Activated CD8-positive, alpha-beta memory T cell treated with anti-CD3 and anti-CD28 coated beads, Interleukin-2, amount 10 ng/mL, durations not matched to agents 7 days and 5 days (primary cell): ENCODE measurements at regions not wholly inside any gene's neighbourhood (a gene's known extent, or its start where the extent isn't known, plus 50 kb on each side); places are given as distances from the start of the nearest gene placed in this dataset.
"Not testable (repeated sequence)": the region's sequence is repeated elsewhere in the genome, so short reads cannot be mapped to it uniquely, and the experiment has no call there.

Experiments
- ATAC-seq: fragments of 150-1000 bp; cut with Tn5 transposase; one replicate; pipeline ENCODE4 v1.10.0; 2021; ENCODE audit warnings: moderate library complexity
- CTCF ChIA-PET: fragments of 350-600 bp; sonication (Branson Sonifier 250); formaldehyde crosslinking; loops from one replicate; lab custom pipeline; 2021; ENCODE audit warnings: antibody characterized with exemption; lab: Charles Lee
- DNase-seq: peaks from one replicate; pipeline ENCODE4 v3.0.0-alpha.2; 2020
- H3K27ac Mint-ChIP-seq: one replicate; pipeline ENCODE4 v1.8.0; 2021; ENCODE audit warnings: mild to moderate bottlenecking, mixed read lengths
- H3K27me3 Mint-ChIP-seq: one replicate; pipeline ENCODE4 v1.8.0; 2021; ENCODE audit warnings: mixed read lengths
- H3K36me3 Mint-ChIP-seq: one replicate; pipeline ENCODE4 v1.8.0; 2021; ENCODE audit warnings: mild to moderate bottlenecking, mixed read lengths
- H3K4me1 Mint-ChIP-seq: one replicate; pipeline ENCODE4 v1.8.0; 2021; ENCODE audit warnings: mixed read lengths
- H3K4me3 Mint-ChIP-seq: one replicate; pipeline ENCODE4 v1.8.0; 2021; ENCODE audit warnings: mild to moderate bottlenecking, moderate library complexity, mixed read lengths
- H3K9me3 Mint-ChIP-seq: one replicate; pipeline ENCODE4 v1.8.0; 2022; ENCODE audit warnings: low read depth, mixed read lengths

DNA sequence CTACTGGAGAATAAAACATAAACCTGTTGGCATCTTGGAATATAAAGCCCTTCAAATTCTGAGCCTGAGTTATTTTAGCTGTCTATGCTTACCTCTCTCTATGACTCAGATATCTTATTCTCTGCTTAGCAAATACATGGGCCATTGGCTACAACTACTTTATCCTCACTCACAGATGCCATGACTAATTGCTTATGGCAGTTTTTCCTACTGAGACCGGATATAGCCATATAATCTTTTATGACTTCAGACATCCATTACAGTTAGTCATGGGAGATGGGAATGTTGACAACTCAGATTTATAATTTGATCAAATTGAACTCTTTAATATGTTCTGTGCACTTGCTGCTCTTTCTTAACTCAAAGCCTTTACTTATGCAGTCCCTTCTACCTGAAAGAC lies 502.4 kb upstream of the ATP2B1 start:
- Mint-ChIP-seq H3K4me3 (no peak overlapping the region), H3K27me3 (peaks cover 2% of the 10 kb centered on the region), H3K9me3 (peaks cover 6% of the 10 kb centered on the region), H3K36me3 (peaks cover 2% of the 10 kb centered on the region), H3K4me1 (no peaks in the 10 kb centered on the region), H3K27ac (no peak overlapping the region)
- DNase-seq: no peak
- ATAC-seq: no peak
- CTCF ChIA-PET: no interaction called here

- Mint-ChIP-seq H3K4me1 (no peaks in the 10 kb centered on the region), H3K27ac (no peak overlapping the region), H3K36me3 (peaks cover 2% of the 10 kb centered on the region), H3K27me3 (peaks cover 2% of the 10 kb centered on the region), H3K9me3 (peaks cover 6% of the 10 kb centered on the region), H3K4me3 (no peak overlapping the region)
- ATAC-seq (no peak), DNase-seq (no peak)
- CTCF ChIA-PET: no interaction called here
Observed at GRCh38 chr12:90209029-90209428, 500.4 kb upstream of the ATP2B1 start.

- H3K27ac Mint-ChIP-seq, CTCF ChIA-PET, DNase-seq, H3K36me3 Mint-ChIP-seq, H3K4me1 Mint-ChIP-seq, H3K4me3 Mint-ChIP-seq, ATAC-seq, H3K27me3 Mint-ChIP-seq, H3K9me3 Mint-ChIP-seq: not testable (repeated sequence)
Observed at GRCh38 chr12:90208379-90208778, 499.7 kb upstream of the ATP2B1 start.

DNA sequence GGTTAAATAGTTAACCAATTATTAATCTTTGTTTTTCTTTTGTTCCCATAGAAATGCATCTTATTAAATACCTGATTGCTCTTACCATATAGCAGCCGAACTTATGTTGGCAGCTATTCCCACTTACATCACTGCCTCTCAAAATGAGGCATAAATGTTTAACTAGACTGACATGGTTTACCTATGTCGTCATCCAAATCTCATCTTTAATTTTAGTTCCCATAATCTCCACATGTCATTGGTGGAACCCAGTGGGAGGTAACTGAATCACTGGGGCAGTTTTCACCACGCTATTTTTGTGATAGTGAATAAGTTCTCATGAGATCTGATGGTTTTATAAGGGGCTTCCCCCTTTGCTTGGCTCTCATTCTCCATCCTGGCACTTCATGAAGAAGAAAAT lies 499.2 kb upstream of the ATP2B1 start:
- DNase-seq: no peak
- H3K27me3 Mint-ChIP-seq: peaks cover 1% of the 10 kb centered on the region
- CTCF ChIA-PET: no interaction called here
- H3K9me3 Mint-ChIP-seq: peaks cover 6% of the 10 kb centered on the region
- no peak overlapping the region for H3K27ac Mint-ChIP-seq
- H3K36me3 Mint-ChIP-seq: peaks cover 2% of the 10 kb centered on the region
- H3K4me1 Mint-ChIP-seq: no peaks in the 10 kb centered on the region
- ATAC-seq: no peak
- H3K4me3 Mint-ChIP-seq: no peak overlapping the region

DNA sequence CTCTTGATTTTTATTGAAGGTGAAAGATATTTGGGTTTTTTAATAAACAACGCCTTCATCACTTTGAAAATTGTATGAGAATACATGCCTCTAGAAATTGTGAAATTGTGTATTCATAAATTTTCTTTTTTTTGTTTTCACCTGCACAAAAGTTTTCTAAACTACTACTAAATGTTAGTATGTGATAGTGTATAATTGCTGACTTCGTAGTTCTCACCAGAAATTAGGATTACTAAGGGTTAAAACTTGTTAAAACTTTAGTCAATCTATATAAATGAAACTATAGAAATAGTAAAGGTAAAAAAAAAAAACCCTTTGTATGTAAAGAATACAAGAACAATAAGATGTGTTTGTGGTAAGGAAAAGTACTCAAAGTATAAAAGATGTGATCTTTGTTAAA lies 496.5 kb upstream of the ATP2B1 start:
- peaks cover 6% of the 10 kb centered on the region for H3K9me3 Mint-ChIP-seq
- H3K27ac Mint-ChIP-seq: no peak overlapping the region
- no peak for ATAC-seq
- CTCF ChIA-PET: no interaction called here
- no peaks in the 10 kb centered on the region for H3K27me3 Mint-ChIP-seq
- no peak for DNase-seq
- no peak overlapping the region for H3K4me3 Mint-ChIP-seq
- peaks cover 2% of the 10 kb centered on the region for H3K36me3 Mint-ChIP-seq
- H3K4me1 Mint-ChIP-seq: no peaks in the 10 kb centered on the region

DNA sequence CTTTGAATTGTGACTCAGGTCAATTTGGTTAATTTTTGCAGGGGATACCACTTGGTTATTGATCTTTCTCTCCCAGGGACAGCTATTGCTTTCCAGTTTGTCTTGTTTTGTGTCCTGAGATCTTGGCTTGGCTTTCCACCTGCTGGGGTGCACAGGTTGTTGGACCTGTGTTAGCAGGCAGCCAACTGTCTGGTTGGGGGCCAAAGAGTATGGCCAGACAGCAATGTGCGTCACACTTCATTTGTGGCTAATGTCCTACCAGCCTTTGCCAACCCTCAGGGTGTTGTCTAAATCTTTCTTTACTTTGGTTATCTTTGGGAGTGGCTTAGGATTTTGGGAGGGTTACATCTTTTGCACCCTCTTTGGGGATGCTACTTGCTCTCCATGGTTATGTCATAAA lies 494.9 kb upstream of the ATP2B1 start:
- Mint-ChIP-seq H3K9me3 (peaks cover 6% of the 10 kb centered on the region), H3K36me3 (peaks cover 2% of the 10 kb centered on the region), H3K27me3 (no peaks in the 10 kb centered on the region), H3K4me1 (no peaks in the 10 kb centered on the region), H3K27ac (no peak overlapping the region), H3K4me3 (no peak overlapping the region)
- ATAC-seq (no peak), DNase-seq (no peak)
- CTCF ChIA-PET: no interaction called here

- ATAC-seq (no peak), DNase-seq (no peak)
- Mint-ChIP-seq H3K9me3 (no peaks in the 10 kb centered on the region), H3K4me3 (no peak overlapping the region), H3K27ac (no peak overlapping the region), H3K27me3 (no peaks in the 10 kb centered on the region), H3K36me3 (no peaks in the 10 kb centered on the region), H3K4me1 (no peaks in the 10 kb centered on the region)
- CTCF ChIA-PET: no interaction called here
Observed at GRCh38 chr12:90199006-90199405, 490.4 kb upstream of the ATP2B1 start.

DNA sequence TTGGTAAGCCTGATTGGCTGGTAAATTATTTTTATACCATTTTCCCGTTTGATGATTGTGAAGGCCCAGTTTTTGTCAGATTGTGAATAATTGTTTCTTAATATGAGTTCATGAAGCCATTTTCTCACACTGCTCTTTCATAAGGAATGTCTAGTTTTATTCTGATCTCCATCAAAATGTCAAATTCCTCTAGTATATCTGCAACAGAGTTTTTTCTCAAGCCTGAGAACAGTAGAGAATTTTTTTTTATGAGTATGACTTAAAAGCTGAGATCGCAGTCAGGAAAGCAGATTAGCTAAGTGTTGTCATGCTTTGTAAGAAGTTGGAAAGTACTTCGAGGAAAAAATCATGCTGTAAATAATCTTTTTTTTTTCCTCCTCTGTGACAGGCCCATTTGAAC lies 484.9 kb upstream of the ATP2B1 start:
- no peaks in the 10 kb centered on the region for H3K27me3 Mint-ChIP-seq
- DNase-seq: no peak
- H3K27ac Mint-ChIP-seq: no peak overlapping the region
- CTCF ChIA-PET: no interaction called here
- H3K9me3 Mint-ChIP-seq: no peaks in the 10 kb centered on the region
- no peak for ATAC-seq
- H3K4me3 Mint-ChIP-seq: no peak overlapping the region
- no peaks in the 10 kb centered on the region for H3K4me1 Mint-ChIP-seq
- no peaks in the 10 kb centered on the region for H3K36me3 Mint-ChIP-seq

DNA sequence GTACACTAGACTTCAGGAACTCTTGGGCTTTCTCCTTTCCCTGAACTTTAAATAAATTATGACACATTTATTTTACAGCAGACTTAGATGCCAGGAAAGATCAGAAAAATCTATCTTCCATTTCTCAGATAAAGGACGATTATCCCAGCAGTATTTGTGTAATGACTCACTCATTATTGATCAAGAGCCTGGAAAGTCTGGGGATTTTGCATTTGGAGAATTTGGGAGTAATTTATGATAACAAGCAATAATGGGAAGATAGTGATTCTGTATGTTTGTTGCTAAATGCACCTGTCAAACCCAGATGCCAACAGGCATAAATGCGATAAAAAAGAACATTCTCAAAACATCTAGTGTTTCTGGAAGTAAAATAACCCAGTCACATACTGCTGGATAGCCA lies 480.2 kb upstream of the ATP2B1 start:
- H3K4me1 Mint-ChIP-seq: peaks cover 7% of the 10 kb centered on the region
- no peak overlapping the region for H3K27ac Mint-ChIP-seq
- H3K36me3 Mint-ChIP-seq: no peaks in the 10 kb centered on the region
- H3K27me3 Mint-ChIP-seq: no peaks in the 10 kb centered on the region
- no peak overlapping the region for H3K4me3 Mint-ChIP-seq
- CTCF ChIA-PET: no interaction called here
- DNase-seq (no peak), ATAC-seq (no peak)
- peaks cover 2% of the 10 kb centered on the region for H3K9me3 Mint-ChIP-seq

DNA sequence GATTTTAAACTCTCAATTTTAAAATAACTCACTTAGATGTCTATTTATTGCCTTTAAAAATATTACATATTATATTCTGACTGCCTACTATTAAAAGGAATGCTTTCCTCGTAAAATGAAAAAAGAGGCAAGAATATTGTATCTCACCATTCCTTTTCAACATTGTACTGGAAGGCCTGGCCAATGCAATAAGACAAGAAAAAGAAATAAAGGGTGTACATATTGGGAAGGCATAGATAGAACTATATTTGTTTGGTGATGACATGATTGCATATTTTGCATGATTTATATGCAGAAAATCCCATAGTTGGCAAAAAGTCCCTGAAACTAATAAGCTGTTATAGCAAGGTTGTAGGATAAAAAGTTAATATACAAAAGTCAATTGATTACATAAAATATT lies 474.6 kb upstream of the ATP2B1 start:
- no peak overlapping the region for H3K4me3 Mint-ChIP-seq
- peaks cover 4% of the 10 kb centered on the region for H3K9me3 Mint-ChIP-seq
- no peak for DNase-seq
- H3K27me3 Mint-ChIP-seq: no peaks in the 10 kb centered on the region
- H3K4me1 Mint-ChIP-seq: peaks cover 7% of the 10 kb centered on the region
- H3K36me3 Mint-ChIP-seq: no peaks in the 10 kb centered on the region
- CTCF ChIA-PET: no interaction called here
- no peak for ATAC-seq
- no peak overlapping the region for H3K27ac Mint-ChIP-seq

DNA sequence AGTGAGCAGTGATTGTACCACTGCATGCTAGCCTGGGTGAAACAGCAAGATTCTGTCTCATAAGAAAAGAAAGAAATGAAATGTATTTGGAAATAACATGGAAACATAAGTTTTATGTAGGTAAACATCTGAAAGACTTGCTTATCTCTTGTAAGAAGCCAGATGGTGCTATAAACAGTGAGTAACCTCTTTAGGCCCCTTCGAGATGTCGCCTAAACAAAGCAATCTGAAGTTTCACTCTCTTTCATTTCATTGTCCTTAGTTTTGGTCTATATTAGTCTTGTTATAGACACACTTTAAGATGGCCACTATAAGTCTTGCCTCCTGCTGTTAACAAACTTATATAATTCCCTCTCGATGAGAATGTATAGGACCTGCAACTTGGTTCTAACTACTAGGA lies 472.6 kb upstream of the ATP2B1 start:
- CTCF ChIA-PET: no interaction called here
- ATAC-seq (no peak), DNase-seq (no peak)
- H3K36me3 Mint-ChIP-seq: no peaks in the 10 kb centered on the region
- H3K27me3 Mint-ChIP-seq: no peaks in the 10 kb centered on the region
- peaks cover under 1% of the 10 kb centered on the region for H3K4me1 Mint-ChIP-seq
- no peak overlapping the region for H3K27ac Mint-ChIP-seq
- H3K4me3 Mint-ChIP-seq: no peak overlapping the region
- peaks cover 4% of the 10 kb centered on the region for H3K9me3 Mint-ChIP-seq

DNA sequence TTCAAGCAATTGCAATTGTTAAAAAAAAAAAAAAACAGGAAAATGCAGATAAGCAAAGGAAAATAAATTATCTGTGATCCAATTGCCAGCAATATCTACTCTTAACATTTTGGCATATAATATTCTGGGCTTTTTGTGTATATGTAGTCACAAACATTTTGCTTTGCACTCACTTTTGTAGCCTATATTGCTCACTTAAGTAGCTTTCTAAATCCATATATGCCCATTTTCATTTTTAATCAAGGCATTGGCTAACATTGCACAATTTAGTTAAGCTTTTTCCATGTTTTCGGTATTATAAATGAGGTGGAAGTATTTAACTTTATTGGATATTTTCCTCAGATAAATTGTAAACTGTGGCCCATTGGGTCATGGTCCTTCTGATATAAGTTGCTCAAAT lies 466.3 kb upstream of the ATP2B1 start:
- H3K36me3 Mint-ChIP-seq: no peaks in the 10 kb centered on the region
- no peak overlapping the region for H3K27ac Mint-ChIP-seq
- H3K4me3 Mint-ChIP-seq: no peak overlapping the region
- CTCF ChIA-PET: no interaction called here
- H3K27me3 Mint-ChIP-seq: peaks cover 12% of the 10 kb centered on the region
- no peaks in the 10 kb centered on the region for H3K9me3 Mint-ChIP-seq
- ATAC-seq: no peak
- peaks cover 11% of the 10 kb centered on the region for H3K4me1 Mint-ChIP-seq
- no peak for DNase-seq

DNA sequence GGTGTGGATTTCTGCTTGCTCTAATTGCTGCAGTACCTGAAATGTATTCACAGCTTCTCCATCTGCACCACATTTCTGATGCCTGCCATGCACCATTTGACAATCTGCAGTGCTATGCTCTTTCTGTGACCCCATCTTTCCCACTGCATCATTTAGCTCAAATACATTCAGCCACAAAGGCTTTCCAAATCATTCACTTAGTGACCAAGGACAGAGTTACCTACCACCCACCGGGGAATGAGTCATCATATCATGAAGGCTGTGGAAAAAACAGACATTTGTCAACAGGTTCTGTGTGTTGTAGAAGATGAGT lies 465.5 kb upstream of the ATP2B1 start:
- H3K4me3 Mint-ChIP-seq: no peak overlapping the region
- CTCF ChIA-PET: no interaction called here
- DNase-seq: peak; percentile 49
- H3K9me3 Mint-ChIP-seq: no peaks in the 10 kb centered on the region
- peaks cover 12% of the 10 kb centered on the region for H3K27me3 Mint-ChIP-seq
- no peaks in the 10 kb centered on the region for H3K36me3 Mint-ChIP-seq
- H3K4me1 Mint-ChIP-seq: peaks cover 11% of the 10 kb centered on the region
- ATAC-seq: peak; percentile 76
- no peak overlapping the region for H3K27ac Mint-ChIP-seq

- CTCF ChIA-PET: no interaction called here
- Mint-ChIP-seq H3K4me1 (peaks cover 11% of the 10 kb centered on the region), H3K27me3 (peaks cover 12% of the 10 kb centered on the region), H3K27ac (no peak overlapping the region), H3K4me3 (no peak overlapping the region), H3K36me3 (no peaks in the 10 kb centered on the region), H3K9me3 (no peaks in the 10 kb centered on the region)
- DNase-seq (no peak), ATAC-seq (no peak)
Observed at GRCh38 chr12:90173499-90174197, 465.0 kb upstream of the ATP2B1 start.

DNA sequence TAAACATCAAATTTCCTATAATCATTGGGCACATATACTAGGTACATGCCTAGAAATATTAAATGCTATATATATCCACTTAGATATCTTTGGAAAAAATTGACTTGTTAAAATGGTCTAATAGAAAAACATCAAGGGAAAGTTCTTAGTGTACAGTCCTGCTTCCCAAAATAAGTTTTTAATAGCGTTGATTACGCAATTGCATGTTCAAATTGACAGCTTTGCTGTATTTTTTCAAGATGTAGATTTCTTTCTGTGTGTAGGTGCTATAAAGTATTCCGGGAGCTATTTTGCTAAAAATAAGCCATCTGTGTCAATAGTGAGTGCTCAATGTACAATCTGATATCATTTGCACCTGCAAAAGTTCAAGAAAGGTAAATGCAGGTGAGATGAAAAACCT lies 463.9 kb upstream of the ATP2B1 start:
- H3K4me1 Mint-ChIP-seq: peaks cover 11% of the 10 kb centered on the region
- DNase-seq (no peak), ATAC-seq (no peak)
- H3K9me3 Mint-ChIP-seq: no peaks in the 10 kb centered on the region
- H3K4me3 Mint-ChIP-seq: no peak overlapping the region
- H3K27ac Mint-ChIP-seq: no peak overlapping the region
- no peaks in the 10 kb centered on the region for H3K36me3 Mint-ChIP-seq
- peaks cover 12% of the 10 kb centered on the region for H3K27me3 Mint-ChIP-seq
- CTCF ChIA-PET: interaction anchor here (0.6 kb wide), 1 partner anchor 1646 kb away, joined by 3 read pairs; no protein-coding TSS in a partner anchor
